Activated B cell treated with CpG ODN at 0.5 μM for 24 hours (primary cell): ENCODE measurements at regions not wholly inside any gene's neighbourhood (a gene's known extent, or its start where the extent isn't known, plus 50 kb on each side); places are given as distances from the start of the nearest gene placed in this dataset.
"Not testable (repeated sequence)": the region's sequence is repeated elsewhere in the genome, so short reads cannot be mapped to it uniquely, and the experiment has no call there.

Experiments used
- ATAC-seq: fragments of 200-7000 bp; cut with Tn5 transposase; one replicate; pipeline ENCODE4 v1.10.0; 2021; ENCODE audit warnings: low read depth, mild to moderate bottlenecking, moderate library complexity
- CTCF ChIA-PET: fragments of 350-600 bp; sonication (Branson Sonifier 250); formaldehyde crosslinking; loops from one replicate; lab custom pipeline; 2021; ENCODE audit warnings: antibody characterized with exemption; lab: Charles Lee
- POLR2A ChIA-PET: fragments of 350-600 bp; sonication (Branson Sonifier 250); formaldehyde crosslinking; loops from one replicate; lab custom pipeline; 2021; ENCODE audit warnings: antibody characterized with exemption; lab: Charles Lee
- DNase-seq: peaks from one replicate; pipeline ENCODE4 v3.0.0; 2022
- H3K27ac Mint-ChIP-seq: one replicate; pipeline ENCODE4 v1.8.0; 2020; ENCODE audit warnings: mixed read lengths
- H3K27me3 Mint-ChIP-seq: one replicate; pipeline ENCODE4 v1.8.0; 2021; ENCODE audit warnings: mixed read lengths
- H3K36me3 Mint-ChIP-seq: one replicate; pipeline ENCODE4 v1.8.0; 2021; ENCODE audit warnings: low read depth, mixed read lengths
- H3K4me1 Mint-ChIP-seq: one replicate; pipeline ENCODE4 v1.8.0; 2021; ENCODE audit warnings: mixed read lengths
- H3K4me3 Mint-ChIP-seq: one replicate; pipeline ENCODE4 v1.8.0; 2020; ENCODE audit warnings: mild to moderate bottlenecking, mixed read lengths
- H3K9me3 Mint-ChIP-seq: one replicate; pipeline ENCODE4 v1.8.0; 2020; ENCODE audit warnings: mixed read lengths
- intact Hi-C: fragments of 100-400 bp; cut with micrococcal nuclease; formaldehyde crosslinking; loops from one replicate; pipeline ENCODE4 v1.15.1; 2024
- TF ChIP-seq, protein P1 (sequence below): fragments of 200-600 bp; IDR thresholded peaks from one replicate; pipeline ENCODE4 v1.8.0; 2022; ENCODE audit warnings: antibody characterized with exemption, mild to moderate bottlenecking

DNA sequence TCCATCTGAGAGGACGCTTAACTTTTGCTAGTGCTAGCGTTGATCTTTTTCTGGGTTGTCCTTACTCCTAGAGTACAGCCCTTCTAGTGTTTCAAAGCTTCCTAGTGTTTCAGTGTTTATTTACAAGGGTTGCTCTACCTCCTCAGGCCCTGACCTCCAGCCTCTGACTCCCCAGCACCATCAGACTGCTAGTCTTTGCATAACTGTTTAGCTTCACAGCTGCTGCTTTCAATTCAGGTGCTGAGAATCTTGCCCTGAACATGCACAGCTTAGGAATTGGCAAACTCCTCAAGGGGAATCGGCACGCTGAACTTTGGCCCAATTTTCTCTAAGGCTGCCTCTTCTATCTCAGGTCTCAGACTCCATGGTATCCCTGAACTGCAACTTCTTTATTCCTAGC is 52.9 kb downstream of the OR52B4 start:
- H3K4me1 Mint-ChIP-seq, H3K27me3 Mint-ChIP-seq, H3K36me3 Mint-ChIP-seq, intact Hi-C loops, H3K9me3 Mint-ChIP-seq, POLR2A ChIA-PET, H3K27ac Mint-ChIP-seq, DNase-seq, CTCF ChIA-PET, ATAC-seq, H3K4me3 Mint-ChIP-seq: not testable (repeated sequence)

DNA sequence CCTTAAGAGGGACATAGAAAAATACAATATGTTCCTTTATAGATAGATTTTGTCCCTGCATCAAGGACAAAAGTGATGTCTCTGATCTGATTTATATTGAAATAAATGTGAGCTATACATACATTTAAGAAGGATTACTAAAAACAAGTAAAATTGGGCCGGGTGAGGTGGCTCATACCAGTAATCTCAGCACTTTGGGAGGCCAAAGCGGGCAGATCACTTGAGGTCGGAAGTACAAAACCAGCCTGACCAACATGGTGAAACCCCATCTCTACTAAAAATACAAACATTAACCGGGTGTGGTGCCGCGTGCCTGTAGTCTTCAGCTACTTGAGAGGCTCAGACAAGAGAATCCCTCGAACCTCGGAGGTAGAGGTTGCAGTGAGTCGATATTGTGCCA is 91.0 kb downstream of the OR52B4 start:
- H3K27me3 Mint-ChIP-seq, H3K36me3 Mint-ChIP-seq, CTCF ChIA-PET, H3K9me3 Mint-ChIP-seq, H3K4me1 Mint-ChIP-seq, POLR2A ChIA-PET, ATAC-seq, DNase-seq, intact Hi-C loops, H3K27ac Mint-ChIP-seq, H3K4me3 Mint-ChIP-seq: not testable (repeated sequence)

DNA sequence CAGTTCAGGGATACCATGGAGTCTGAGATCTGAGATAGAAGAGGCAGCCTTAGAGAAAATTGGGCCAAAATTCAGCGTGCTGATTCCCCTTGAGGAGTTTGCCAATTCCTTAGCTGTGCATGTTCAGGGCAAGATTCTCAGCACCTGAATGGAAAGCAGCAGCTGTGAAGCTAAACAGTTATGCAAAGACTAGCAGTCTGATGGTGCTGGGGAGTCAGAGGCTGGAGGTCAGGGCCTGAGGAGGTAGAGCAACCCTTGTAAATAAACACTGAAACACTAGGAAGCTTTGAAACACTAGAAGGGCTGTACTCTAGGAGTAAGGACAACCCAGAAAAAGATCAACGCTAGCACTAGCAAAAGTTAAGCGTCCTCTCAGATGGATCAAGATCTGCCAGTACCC is 117.1 kb downstream of the OR52B4 start:
- H3K9me3 Mint-ChIP-seq, H3K27ac Mint-ChIP-seq, H3K36me3 Mint-ChIP-seq, CTCF ChIA-PET, H3K27me3 Mint-ChIP-seq, intact Hi-C loops, H3K4me3 Mint-ChIP-seq, POLR2A ChIA-PET, H3K4me1 Mint-ChIP-seq, DNase-seq, ATAC-seq: not testable (repeated sequence)

DNA sequence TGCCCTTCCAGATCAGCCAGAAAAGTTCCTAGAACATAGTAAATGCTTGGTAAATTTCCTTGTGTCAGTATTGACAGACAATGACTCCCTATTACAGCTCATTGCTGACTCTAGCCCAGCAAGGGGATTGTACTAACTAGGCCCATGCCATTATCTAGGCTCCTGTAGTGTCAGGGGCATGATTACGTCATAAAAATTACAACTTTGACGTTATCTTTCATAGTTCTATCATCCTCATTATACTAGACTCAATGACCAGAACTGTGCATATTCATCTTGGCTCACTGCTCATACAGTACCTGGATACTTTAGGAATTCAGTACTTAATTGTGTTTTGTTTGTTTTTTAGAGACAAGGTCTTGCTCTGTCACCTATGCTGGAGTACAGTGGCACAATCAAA is 118.7 kb downstream of the OR52B4 start:
- H3K27me3 Mint-ChIP-seq, H3K27ac Mint-ChIP-seq, H3K4me1 Mint-ChIP-seq, intact Hi-C loops, H3K4me3 Mint-ChIP-seq, POLR2A ChIA-PET, ATAC-seq, H3K9me3 Mint-ChIP-seq, H3K36me3 Mint-ChIP-seq, CTCF ChIA-PET, DNase-seq: not testable (repeated sequence)

DNA sequence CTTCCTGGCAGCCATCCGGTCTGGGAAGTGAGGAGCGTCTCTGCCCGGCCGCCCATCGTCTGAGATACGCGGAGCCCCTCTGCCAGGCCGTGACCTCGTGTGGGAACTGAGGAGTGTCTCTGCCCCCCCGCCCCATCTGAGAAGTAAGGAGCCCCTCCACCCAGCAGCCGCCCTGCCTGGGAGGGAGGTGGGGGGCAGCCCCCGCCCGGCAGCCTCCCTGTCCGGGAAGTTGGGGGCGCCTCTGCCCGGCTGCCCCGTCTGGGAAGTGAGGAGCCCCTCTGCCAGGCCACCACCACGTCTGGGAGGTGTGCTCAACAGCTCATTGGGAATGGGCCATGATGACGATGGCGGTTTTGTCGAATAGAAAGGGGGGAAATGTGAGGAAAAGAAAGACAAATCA is 130.4 kb downstream of the OR52B4 start:
- CTCF ChIA-PET, H3K36me3 Mint-ChIP-seq, H3K9me3 Mint-ChIP-seq: not testable (repeated sequence)

DNA sequence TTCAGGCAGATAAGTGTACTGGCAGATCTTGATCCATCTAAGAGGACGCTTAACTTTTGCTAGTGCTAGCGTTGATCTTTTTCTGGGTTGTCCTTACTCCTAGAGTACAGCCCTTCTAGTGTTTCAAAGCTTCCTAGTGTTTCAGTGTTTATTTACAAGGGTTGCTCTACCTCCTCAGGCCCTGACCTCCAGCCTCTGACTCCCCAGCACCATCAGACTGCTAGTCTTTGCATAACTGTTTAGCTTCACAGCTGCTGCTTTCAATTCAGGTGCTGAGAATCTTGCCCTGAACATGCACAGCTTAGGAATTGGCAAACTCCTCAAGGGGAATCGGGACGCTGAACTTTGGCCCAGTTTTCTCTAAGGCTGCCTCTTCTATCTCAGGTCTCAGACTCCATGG is 124.3 kb downstream of the RRM1 start:
- intact Hi-C loops, H3K27ac Mint-ChIP-seq, H3K4me1 Mint-ChIP-seq, H3K36me3 Mint-ChIP-seq, DNase-seq, H3K9me3 Mint-ChIP-seq, ATAC-seq, H3K27me3 Mint-ChIP-seq, POLR2A ChIA-PET, H3K4me3 Mint-ChIP-seq, CTCF ChIA-PET: not testable (repeated sequence)

More for the DNA sequence above, 130.4 kb downstream of the OR52B4 start:
- H3K4me3 Mint-ChIP-seq, H3K4me1 Mint-ChIP-seq, intact Hi-C loops, POLR2A ChIA-PET, DNase-seq, H3K27ac Mint-ChIP-seq, ATAC-seq, H3K27me3 Mint-ChIP-seq: not testable (repeated sequence)

DNA sequence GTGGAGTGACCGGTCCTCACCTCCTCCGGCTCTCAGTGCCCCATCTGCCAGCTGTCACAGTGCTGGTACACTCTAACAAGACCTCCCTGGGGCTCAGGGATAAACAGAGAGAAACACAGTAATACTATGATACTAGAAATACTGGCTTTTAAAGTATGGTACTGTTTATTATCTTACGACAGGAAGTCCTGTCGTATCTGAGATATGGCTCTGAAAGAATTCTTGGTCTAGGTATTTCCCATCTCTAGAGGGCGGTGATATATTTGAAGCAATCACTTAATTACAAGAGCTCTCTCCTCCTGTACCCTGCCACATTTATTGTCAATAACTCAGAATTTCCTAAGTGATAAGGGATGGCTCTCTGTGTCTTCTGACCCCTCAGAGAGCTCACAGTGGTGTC is 119.1 kb downstream of the RRM1 start:
- no peak overlapping the region for H3K4me3 Mint-ChIP-seq
- H3K36me3 Mint-ChIP-seq: no peaks in the 10 kb centered on the region
- H3K27ac Mint-ChIP-seq: no peak overlapping the region
- POLR2A ChIA-PET: no interaction called here
- H3K4me1 Mint-ChIP-seq: no peaks in the 10 kb centered on the region
- TF ChIP-seq, protein P1, sequence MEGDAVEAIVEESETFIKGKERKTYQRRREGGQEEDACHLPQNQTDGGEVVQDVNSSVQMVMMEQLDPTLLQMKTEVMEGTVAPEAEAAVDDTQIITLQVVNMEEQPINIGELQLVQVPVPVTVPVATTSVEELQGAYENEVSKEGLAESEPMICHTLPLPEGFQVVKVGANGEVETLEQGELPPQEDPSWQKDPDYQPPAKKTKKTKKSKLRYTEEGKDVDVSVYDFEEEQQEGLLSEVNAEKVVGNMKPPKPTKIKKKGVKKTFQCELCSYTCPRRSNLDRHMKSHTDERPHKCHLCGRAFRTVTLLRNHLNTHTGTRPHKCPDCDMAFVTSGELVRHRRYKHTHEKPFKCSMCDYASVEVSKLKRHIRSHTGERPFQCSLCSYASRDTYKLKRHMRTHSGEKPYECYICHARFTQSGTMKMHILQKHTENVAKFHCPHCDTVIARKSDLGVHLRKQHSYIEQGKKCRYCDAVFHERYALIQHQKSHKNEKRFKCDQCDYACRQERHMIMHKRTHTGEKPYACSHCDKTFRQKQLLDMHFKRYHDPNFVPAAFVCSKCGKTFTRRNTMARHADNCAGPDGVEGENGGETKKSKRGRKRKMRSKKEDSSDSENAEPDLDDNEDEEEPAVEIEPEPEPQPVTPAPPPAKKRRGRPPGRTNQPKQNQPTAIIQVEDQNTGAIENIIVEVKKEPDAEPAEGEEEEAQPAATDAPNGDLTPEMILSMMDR: no peak
- CTCF ChIA-PET: no interaction called here
- DNase-seq (no peak), ATAC-seq (no peak)
- no peaks in the 10 kb centered on the region for H3K9me3 Mint-ChIP-seq
- intact Hi-C loops: no loop called here
- H3K27me3 Mint-ChIP-seq: peaks cover 7% of the 10 kb centered on the region

DNA sequence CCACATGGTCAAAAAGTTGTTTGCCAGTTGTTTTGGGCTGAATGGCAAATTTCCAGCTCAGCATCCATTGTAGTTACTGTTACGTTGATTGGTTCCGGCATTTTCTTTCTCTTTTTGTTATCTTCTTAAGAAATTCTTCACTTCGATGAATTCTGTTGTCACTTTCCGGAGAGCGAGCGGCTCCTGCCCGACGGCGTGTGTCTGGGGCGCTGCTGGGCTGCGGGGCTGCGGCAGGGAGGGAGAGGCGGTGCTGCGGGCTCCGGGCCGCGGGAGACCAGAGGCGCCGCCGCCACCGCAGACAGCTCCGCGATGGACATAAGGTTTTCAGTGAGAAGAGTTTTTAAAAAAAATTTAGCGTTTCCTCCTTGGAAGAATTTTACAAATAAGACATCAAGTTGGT is 117.4 kb downstream of the RRM1 start:
- TF ChIP-seq, protein P1: no peak
- peaks cover 7% of the 10 kb centered on the region for H3K27me3 Mint-ChIP-seq
- H3K27ac Mint-ChIP-seq: no peak overlapping the region
- H3K36me3 Mint-ChIP-seq: no peaks in the 10 kb centered on the region
- ATAC-seq (no peak), DNase-seq (no peak)
- no peaks in the 10 kb centered on the region for H3K4me1 Mint-ChIP-seq
- POLR2A ChIA-PET: no interaction called here
- no peak overlapping the region for H3K4me3 Mint-ChIP-seq
- no peaks in the 10 kb centered on the region for H3K9me3 Mint-ChIP-seq
- CTCF ChIA-PET: no interaction called here
- intact Hi-C loops: no loop called here
